ENCODE measurements at regions not wholly inside any gene's neighbourhood (a gene's known extent, or its start where the extent isn't known, plus 50 kb on each side); places are given as distances from the start of the nearest gene placed in this dataset.

DNA sequence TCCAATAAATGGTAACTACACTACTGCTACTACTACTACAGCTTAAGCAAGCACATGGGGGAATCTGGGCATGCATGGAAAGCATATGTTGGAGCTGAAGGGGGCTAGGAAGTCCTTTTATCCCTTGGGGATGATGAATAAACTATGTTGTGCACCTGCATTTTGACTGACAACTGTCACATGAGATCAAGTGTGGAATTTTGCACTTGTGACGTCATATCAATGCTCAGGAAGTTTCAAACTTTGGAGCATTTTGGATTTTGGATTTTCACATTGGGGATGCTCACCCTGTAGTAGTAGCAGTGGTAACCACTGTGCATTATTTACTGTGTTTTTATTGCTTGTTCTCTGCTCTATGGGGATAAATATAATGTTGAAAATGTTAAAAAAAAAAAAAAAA lies 100.5 kb upstream of the SMAD1 start:
- H3K27me3 Mint-ChIP-seq = peaks cover 12% of the 10 kb centered on the region
- DNase-seq = no peak
- H3K4me3 Mint-ChIP-seq = no peak overlapping the region
- no peaks in the 10 kb centered on the region for H3K36me3 Mint-ChIP-seq (ENCODE audit: low read depth)
- no peak overlapping the region for H3K27ac Mint-ChIP-seq
- H3K4me1 Mint-ChIP-seq (ENCODE audit: low read depth) = no peaks in the 10 kb centered on the region
- peaks cover 4% of the 10 kb centered on the region for H3K9me3 Mint-ChIP-seq

- no peaks in the 10 kb centered on the region for H3K4me1 Mint-ChIP-seq (ENCODE audit: low read depth)
- no peak overlapping the region for H3K27ac Mint-ChIP-seq
- no peak for DNase-seq
- peaks cover 7% of the 10 kb centered on the region for H3K9me3 Mint-ChIP-seq
- no peaks in the 10 kb centered on the region for H3K36me3 Mint-ChIP-seq (ENCODE audit: low read depth)
- H3K4me3 Mint-ChIP-seq = no peak overlapping the region
- peaks cover 3% of the 10 kb centered on the region for H3K27me3 Mint-ChIP-seq
Measured at GRCh38 chr4:145380123-145380522, 101.5 kb upstream of the SMAD1 start.

GRCh38 chr4:145375416-145375815 lies 106.2 kb upstream of the SMAD1 start:
- Mint-ChIP-seq H3K36me3 (ENCODE audit: low read depth) (no peaks in the 10 kb centered on the region), H3K4me3 (no peak overlapping the region)

GRCh38 chr4:145352438-145353145 lies 129.1 kb upstream of the SMAD1 start:
- Mint-ChIP-seq H3K9me3 (no peaks in the 10 kb centered on the region), H3K4me1 (ENCODE audit: low read depth) (no peaks in the 10 kb centered on the region), H3K27me3 (peaks cover 14% of the 10 kb centered on the region), H3K36me3 (ENCODE audit: low read depth) (no peaks in the 10 kb centered on the region), H3K4me3 (no peak overlapping the region), H3K27ac (no peak overlapping the region)
- DNase-seq = no peak

More at GRCh38 chr4:145375416-145375815, 106.2 kb upstream of the SMAD1 start:
- no peaks in the 10 kb centered on the region for H3K4me1 Mint-ChIP-seq (ENCODE audit: low read depth)
- peaks cover 3% of the 10 kb centered on the region for H3K9me3 Mint-ChIP-seq
- no peak overlapping the region for H3K27ac Mint-ChIP-seq
- no peaks in the 10 kb centered on the region for H3K27me3 Mint-ChIP-seq
- no peak for DNase-seq

GRCh38 chr4:145351922-145352321 lies 129.7 kb upstream of the SMAD1 start:
- no peak overlapping the region for H3K4me3 Mint-ChIP-seq
- H3K4me1 Mint-ChIP-seq (ENCODE audit: low read depth) = no peaks in the 10 kb centered on the region
- H3K27me3 Mint-ChIP-seq = peaks cover 14% of the 10 kb centered on the region
- no peaks in the 10 kb centered on the region for H3K36me3 Mint-ChIP-seq (ENCODE audit: low read depth)
- DNase-seq = no peak
- no peaks in the 10 kb centered on the region for H3K9me3 Mint-ChIP-seq
- no peak overlapping the region for H3K27ac Mint-ChIP-seq

- H3K27ac Mint-ChIP-seq = no peak overlapping the region
Measured at GRCh38 chr4:145351162-145351561, 130.5 kb upstream of the SMAD1 start.

GRCh38 chr4:145348291-145348690 lies 133.4 kb upstream of the SMAD1 start:
- no peaks in the 10 kb centered on the region for H3K9me3 Mint-ChIP-seq
- H3K27ac Mint-ChIP-seq = no peak overlapping the region
- H3K27me3 Mint-ChIP-seq = peaks cover 14% of the 10 kb centered on the region
- no peaks in the 10 kb centered on the region for H3K36me3 Mint-ChIP-seq (ENCODE audit: low read depth)
- no peak overlapping the region for H3K4me3 Mint-ChIP-seq
- no peak for DNase-seq
- H3K4me1 Mint-ChIP-seq (ENCODE audit: low read depth) = no peaks in the 10 kb centered on the region

More at GRCh38 chr4:145351162-145351561, 130.5 kb upstream of the SMAD1 start:
- H3K4me3 Mint-ChIP-seq = no peak overlapping the region
- DNase-seq = no peak
- H3K4me1 Mint-ChIP-seq (ENCODE audit: low read depth) = no peaks in the 10 kb centered on the region
- H3K36me3 Mint-ChIP-seq (ENCODE audit: low read depth) = no peaks in the 10 kb centered on the region
- H3K27me3 Mint-ChIP-seq = peaks cover 14% of the 10 kb centered on the region
- H3K9me3 Mint-ChIP-seq = no peaks in the 10 kb centered on the region

DNA sequence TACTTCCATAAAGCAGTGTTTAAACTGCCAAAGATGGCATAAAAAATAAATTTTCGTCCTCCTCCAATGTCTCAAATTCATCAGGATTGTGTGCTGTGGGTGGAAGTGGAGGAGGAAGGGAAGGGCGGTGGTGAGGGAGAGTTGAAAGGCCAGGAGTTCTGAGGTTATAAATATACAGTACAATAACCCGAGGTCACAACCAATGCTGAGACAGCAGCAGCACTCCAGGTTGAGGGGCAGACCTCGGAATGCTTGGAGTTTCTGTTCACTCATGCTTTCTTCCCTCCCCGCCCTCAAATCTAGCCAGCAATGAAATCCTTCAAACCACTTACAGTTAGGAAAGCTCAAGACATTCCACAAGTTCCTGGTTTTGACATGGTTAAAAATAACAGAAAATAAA lies 134.0 kb upstream of the SMAD1 start:
- DNase-seq = no peak
- no peak overlapping the region for H3K4me3 Mint-ChIP-seq
- no peaks in the 10 kb centered on the region for H3K36me3 Mint-ChIP-seq (ENCODE audit: low read depth)
- no peak overlapping the region for H3K27ac Mint-ChIP-seq
- peaks cover 14% of the 10 kb centered on the region for H3K27me3 Mint-ChIP-seq
- H3K4me1 Mint-ChIP-seq (ENCODE audit: low read depth) = no peaks in the 10 kb centered on the region
- H3K9me3 Mint-ChIP-seq = no peaks in the 10 kb centered on the region

DNA sequence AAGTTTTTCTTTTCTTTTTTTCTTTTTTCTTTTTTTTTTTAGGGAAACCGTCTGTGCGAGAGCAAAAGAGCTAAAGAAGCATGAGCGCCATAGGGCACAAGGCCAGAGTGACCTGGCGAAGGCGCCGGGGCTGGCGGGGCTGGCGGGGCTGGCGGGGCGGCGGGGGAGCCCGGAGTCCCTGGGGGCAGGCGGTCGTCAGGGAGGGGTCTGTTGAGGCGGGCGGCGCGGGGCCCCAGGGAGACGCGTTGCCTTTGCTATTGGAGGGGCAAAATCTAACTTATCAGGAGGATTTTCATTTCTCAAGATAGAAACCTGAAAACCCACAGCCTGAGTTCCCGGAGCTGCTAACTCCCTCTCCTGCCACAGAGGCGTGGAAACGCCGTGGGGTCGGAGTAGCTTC lies 135.6 kb upstream of the SMAD1 start:
- H3K4me1 Mint-ChIP-seq (ENCODE audit: low read depth) = no peaks in the 10 kb centered on the region
- H3K4me3 Mint-ChIP-seq = no peak overlapping the region

GRCh38 chr4:145345401-145345800 lies 136.3 kb upstream of the SMAD1 start:
- no peaks in the 10 kb centered on the region for H3K36me3 Mint-ChIP-seq (ENCODE audit: low read depth)
- H3K27ac Mint-ChIP-seq = no peak overlapping the region
- no peaks in the 10 kb centered on the region for H3K4me1 Mint-ChIP-seq (ENCODE audit: low read depth)
- no peak for DNase-seq
- H3K9me3 Mint-ChIP-seq = no peaks in the 10 kb centered on the region
- peaks cover 12% of the 10 kb centered on the region for H3K27me3 Mint-ChIP-seq
- H3K4me3 Mint-ChIP-seq = no peak overlapping the region

More for the DNA sequence above, 135.6 kb upstream of the SMAD1 start:
- Mint-ChIP-seq H3K9me3 (no peaks in the 10 kb centered on the region), H3K27me3 (peaks cover 12% of the 10 kb centered on the region), H3K36me3 (ENCODE audit: low read depth) (no peaks in the 10 kb centered on the region), H3K27ac (no peak overlapping the region)
- no peak for DNase-seq

DNA sequence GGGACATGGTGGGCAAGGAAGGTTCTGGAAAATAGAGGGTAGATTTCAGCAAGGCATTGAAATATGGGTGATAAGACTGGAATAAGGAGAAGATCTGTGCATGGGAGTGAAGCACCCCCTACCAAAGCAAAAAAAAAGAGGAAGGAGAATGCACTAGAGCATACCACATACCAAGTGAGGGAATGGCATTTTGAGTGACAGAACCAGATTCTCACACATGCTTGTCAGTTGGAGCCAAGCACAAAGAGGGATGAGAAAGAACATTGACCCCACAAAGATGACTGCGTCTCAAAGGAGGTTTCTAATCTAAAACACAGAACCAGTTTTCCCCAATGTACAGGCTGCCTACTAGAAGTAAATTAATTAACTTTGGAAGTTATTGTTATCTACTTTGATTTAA lies 140.3 kb upstream of the SMAD1 start:
- Mint-ChIP-seq H3K27me3 (peaks cover 4% of the 10 kb centered on the region), H3K9me3 (no peaks in the 10 kb centered on the region), H3K4me1 (ENCODE audit: low read depth) (no peaks in the 10 kb centered on the region), H3K4me3 (no peak overlapping the region), H3K27ac (no peak overlapping the region), H3K36me3 (ENCODE audit: low read depth) (no peaks in the 10 kb centered on the region)
- no peak for DNase-seq

DNA sequence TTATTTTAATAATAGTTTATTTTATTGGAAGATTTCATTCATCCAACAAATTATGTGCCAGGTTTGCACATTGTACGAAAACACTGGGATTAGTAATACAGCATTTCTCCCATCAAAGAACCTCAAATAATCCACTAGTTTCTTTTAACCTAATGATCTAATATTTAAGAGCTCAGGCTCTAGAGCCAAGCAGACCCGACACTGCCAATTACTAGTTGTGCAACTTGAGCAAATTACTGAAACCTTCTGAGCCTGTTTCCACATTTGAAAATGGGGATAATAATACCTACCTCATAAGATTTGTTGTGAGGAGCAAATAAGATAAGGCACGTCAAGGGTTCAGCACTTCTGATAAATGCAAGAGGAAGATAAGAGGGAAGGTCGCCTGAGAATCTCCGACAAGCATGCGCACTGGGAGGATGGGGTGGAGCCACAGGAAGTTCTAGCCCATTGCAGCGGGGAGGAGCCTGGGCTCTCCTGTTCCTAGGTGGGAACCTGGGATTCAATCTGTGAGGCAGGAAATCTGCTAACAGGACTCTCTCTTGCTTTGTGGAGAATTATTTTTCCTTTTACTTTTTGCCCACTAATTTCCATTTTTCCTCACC lies 141.5 kb upstream of the SMAD1 start:
- no peaks in the 10 kb centered on the region for H3K9me3 Mint-ChIP-seq
- no peaks in the 10 kb centered on the region for H3K36me3 Mint-ChIP-seq (ENCODE audit: low read depth)
- no peak overlapping the region for H3K27ac Mint-ChIP-seq
- H3K4me3 Mint-ChIP-seq = no peak overlapping the region
- no peaks in the 10 kb centered on the region for H3K4me1 Mint-ChIP-seq (ENCODE audit: low read depth)
- H3K27me3 Mint-ChIP-seq = peaks cover 4% of the 10 kb centered on the region
- DNase-seq = no peak

- no peaks in the 10 kb centered on the region for H3K36me3 Mint-ChIP-seq (ENCODE audit: low read depth)
- DNase-seq = no peak
- H3K27ac Mint-ChIP-seq = no peak overlapping the region
- peaks cover 4% of the 10 kb centered on the region for H3K27me3 Mint-ChIP-seq
- H3K9me3 Mint-ChIP-seq = no peaks in the 10 kb centered on the region
- no peak overlapping the region for H3K4me3 Mint-ChIP-seq
- no peaks in the 10 kb centered on the region for H3K4me1 Mint-ChIP-seq (ENCODE audit: low read depth)
Measured at GRCh38 chr4:145339075-145339725, 142.5 kb upstream of the SMAD1 start.

- Mint-ChIP-seq H3K36me3 (ENCODE audit: low read depth) (no peaks in the 10 kb centered on the region), H3K27me3 (peaks cover 4% of the 10 kb centered on the region), H3K4me1 (ENCODE audit: low read depth) (no peaks in the 10 kb centered on the region), H3K27ac (no peak overlapping the region), H3K9me3 (no peaks in the 10 kb centered on the region), H3K4me3 (no peak overlapping the region)
- no peak for DNase-seq
Measured at GRCh38 chr4:145338568-145338967, 143.1 kb upstream of the SMAD1 start.

GRCh38 chr4:145337391-145337790 lies 144.3 kb upstream of the SMAD1 start:
- H3K36me3 Mint-ChIP-seq (ENCODE audit: low read depth) = no peaks in the 10 kb centered on the region
- H3K27me3 Mint-ChIP-seq = peaks cover 7% of the 10 kb centered on the region
- no peak for DNase-seq
- no peak overlapping the region for H3K4me3 Mint-ChIP-seq
- H3K9me3 Mint-ChIP-seq = no peaks in the 10 kb centered on the region
- H3K27ac Mint-ChIP-seq = no peak overlapping the region
- no peaks in the 10 kb centered on the region for H3K4me1 Mint-ChIP-seq (ENCODE audit: low read depth)

All from activated T-cell treated with anti-CD3 and anti-CD28 coated beads, Interleukin-2, amount 50 U/mL, for 24 hours (primary cell).